NCI-H1930 (cell line): ENCODE measurements at regions not wholly inside any gene's neighbourhood (a gene's known extent, or its start where the extent isn't known, plus 50 kb on each side); places are given as distances from the start of the nearest gene placed in this dataset.

Source experiments
- DNase-seq, 2 experiments: peaks; one replicate each; lab custom pipeline; 2025; lab: John Stamatoyannopoulos, UW

DNA sequence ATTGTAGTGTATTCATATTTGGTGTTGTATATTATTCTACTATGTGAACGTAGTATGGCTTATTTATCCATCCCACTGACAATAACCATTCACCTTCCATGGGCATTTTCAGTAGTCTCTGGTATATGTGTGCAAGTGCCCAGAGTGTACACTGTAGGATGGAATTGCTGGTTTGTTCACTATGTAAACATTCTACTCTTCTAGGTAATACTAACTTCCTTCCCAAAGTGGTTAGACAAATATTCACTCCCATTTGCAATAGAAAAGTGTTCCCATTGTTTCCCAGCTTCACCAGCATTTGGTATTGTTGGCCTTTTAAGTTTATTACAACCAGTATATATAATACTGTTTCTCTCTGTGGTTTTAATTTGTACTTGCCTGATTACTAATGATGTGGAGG is 153.7 kb downstream of the C7orf25 start:
- DNase-seq = no peak

DNA sequence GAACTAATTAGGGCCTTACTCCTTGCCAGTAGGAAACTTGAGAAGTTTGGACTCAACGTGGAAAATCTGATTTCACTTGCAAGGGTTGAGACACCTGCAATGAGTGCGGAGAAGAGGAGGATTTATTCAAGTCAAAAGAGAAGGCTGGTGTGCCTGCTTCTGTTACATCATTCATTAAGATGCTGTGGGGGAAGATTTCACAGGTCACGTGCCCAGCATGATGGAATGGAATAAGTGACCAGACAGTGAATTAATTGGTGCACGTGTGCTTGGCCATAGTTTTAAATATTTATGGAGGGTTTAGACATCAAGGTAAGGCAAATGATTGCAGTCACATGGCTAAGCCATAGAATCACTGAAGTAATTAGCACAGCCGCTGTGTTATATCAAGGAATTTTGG is 155.0 kb downstream of the C7orf25 start:
- no peak for DNase-seq

DNA sequence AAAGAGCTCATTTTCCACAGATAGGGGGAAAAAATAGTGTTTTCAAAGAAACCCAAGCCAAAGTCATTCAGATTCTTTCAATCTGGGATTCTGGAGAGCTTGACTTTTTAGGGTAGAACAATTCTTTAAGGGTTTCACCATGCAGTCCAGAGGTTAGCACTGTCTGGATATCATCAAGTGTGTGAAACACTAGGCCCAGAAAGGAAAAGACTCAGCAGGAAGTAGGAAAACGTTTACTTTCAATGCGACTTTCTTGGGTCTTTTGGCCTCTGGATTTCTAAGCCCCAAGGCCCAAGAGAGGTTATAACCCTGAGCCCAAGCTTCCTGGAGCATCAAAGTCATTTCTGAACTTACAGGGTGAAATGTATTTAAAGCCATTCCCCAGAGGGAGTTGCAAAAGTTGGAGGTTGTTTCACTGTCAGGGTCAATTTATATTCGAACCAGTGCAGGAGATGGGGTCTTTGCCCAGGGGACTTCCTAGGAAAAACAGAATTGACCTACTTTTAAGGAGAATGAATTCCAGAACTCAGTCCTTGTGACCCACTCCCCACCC is 158.0 kb downstream of the C7orf25 start:
- DNase-seq = no peak

DNA sequence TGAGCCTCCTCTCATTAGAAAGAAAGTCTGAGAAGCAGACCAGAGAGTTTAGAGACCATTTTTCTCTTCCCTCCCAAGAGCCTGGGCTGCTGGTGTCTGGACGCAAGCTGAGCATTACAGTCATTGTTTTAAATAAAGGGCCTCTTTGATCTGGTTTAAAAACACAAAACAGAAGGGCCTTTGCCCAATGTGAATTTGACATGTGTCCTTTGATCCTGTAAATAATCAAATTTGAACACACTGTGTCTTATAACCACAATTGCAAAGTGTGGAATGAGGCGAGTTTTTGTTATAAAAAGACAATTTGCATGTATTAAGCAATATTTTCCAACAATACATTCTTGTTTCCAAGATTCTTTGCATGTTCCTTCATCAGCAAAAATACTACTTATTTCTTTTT is 158.5 kb downstream of the C7orf25 start:
- DNase-seq = no peak

DNA sequence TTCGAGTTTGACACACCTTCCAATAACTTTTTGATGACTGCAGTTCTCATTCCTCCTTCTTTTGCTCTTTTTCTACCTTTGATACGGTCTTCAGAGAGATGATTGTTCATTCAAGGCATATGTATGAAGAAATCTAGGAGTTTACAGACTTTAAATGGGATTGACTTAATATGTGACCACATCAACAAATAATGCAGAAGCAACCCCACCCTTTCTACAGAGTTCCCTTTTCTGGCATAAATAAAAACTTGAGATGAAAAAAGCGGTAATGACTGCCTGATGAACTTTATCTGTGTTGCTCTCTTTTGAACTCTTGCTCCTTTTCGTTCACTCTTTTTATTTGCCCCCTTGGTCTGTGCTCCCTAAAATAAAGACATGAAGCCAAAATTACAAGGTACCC is 161.7 kb downstream of the C7orf25 start:
- DNase-seq = no peak

DNA sequence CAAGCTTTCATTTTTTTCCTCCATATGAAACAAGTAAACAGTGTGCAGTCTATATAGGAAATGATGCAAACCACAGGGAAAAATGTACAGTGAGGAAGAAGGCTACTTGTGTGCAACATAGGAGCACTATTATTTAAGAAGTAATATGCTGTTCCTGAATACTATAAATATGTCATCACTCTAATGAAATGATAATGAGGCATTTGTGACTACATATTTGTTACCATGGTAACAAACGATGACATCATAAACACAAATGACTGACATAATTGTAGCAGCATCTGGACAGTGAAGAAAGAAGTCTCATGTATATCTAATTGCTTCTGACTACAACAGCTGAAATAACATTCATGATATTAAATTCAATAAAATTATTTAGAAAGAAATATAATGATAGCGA is 164.8 kb downstream of the C7orf25 start:
- DNase-seq = no peak

DNA sequence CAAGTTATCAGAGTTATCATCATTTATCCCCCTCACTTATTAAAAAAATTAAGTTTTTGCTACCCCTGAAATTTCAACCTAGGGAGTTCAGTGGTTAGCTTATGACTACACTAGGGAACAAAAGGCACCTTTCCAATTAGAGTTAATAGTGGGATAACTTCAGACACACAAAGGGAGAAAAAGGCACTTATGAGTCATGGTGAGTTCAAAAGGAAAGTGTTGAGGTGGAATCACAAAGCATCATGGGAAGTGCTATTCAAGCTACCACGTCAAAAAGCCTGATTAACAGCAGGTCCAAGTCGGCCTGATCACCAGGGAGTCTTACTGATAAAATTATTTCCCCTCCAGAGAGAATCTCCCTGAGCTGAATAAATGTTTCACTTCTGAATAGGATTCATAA is 165.7 kb downstream of the C7orf25 start:
- no peak for DNase-seq

DNA sequence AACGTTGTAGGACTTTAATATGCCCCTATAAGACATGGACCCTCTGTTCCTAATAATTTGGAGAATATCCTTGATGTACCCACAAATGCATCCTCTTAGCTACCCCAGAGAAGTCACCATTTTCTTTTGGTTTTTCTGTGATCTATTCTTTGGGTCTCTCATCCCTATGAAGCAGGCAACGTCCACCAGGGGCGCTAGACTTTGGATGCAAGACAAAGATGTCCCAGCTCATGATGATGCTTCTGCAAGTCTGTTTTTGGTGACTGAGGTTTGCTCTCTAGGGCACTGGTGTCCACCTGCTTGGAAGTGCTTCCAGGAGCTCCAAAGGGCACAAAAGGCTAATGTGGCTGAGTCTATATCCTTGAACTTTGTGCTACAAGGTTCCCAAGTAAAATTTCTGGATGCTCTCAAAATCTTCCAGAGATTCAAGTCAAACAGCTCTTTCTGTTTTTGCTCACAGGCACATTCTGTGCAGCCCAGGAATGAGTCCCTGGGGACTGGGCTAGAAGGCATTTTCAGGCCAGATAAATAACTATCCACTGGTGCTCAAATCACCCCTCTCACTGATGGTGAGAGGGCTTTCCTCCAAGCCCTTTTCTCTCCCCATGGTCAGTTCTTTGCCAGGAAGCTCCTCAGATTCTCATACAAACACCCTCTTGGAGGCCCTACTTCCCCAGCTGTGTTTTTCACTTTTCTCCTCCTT is 166.4 kb downstream of the C7orf25 start:
- DNase-seq = no peak

DNA sequence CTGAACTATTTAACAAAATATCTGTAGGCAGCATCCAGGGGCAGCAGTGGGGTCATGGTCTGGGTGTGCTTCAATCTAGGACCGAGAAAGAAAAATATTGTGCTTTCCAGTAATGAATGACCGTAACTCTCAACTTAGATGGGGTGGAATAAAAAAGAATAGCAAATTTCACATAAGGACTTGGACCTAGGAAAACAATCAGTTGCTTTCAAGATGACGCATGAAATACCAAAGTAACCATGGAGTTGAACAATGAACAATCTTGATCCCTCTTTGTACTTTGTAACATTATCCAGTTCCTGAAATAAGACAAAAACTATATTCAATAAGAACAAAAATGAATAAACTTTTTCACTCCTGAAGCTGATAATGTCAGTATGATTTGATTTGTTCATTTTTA is 167.1 kb downstream of the C7orf25 start:
- DNase-seq = no peak

DNA sequence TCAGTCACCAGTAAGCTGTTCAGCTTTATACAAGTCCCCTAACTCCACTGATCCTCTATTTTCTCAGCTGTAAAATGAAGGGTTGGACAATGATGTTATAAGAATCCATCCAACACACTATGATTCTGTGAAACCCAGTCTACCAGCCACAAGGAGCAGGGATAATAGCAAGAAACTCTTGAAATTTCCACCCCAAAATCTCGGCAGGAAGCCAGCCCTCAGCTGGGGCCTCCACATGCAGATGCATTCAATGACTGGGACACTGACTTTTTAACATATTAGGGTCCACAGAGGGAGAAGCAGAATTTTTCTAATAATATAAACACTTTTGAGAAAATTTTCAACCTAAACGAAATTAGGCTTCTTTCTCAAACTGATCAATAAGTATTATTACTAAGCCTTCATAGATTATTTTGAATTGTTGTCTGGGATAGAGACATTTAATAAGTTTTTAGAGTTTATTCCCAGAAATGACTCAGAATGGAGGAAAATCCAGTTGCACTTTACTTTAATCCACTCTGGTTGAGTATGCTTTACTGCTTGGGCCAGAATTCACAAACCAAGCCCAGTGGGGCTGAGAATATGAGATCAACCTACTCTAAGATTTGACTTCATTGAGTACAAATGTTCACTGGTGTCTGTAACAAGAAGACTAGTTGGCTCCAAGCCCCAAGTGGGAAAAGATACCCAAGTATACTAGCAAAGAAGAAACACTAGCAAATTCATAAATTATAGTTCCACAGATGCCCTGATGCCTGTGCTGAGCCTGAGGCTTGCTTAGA is 168.6 kb downstream of the C7orf25 start:
- no peak for DNase-seq

DNA sequence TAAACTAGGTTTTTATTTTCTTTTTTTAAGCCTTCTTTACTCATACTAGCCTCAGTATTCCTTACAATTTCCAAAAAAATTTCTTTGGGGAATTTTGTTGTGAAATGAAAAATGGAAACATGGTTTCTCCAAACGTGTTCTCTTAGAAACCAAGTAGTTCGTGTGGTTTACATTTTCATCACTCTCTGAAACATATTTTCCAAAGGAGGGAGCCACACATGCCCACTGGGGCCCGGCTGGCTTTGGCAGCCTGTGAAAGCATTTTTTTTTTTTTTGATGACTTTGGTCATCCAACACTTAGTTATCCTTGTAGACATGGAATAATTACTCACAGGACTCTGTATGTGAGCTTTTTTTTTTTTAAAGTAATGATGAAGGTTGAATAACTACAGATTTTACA is 169.6 kb downstream of the C7orf25 start:
- no peak for DNase-seq

DNA sequence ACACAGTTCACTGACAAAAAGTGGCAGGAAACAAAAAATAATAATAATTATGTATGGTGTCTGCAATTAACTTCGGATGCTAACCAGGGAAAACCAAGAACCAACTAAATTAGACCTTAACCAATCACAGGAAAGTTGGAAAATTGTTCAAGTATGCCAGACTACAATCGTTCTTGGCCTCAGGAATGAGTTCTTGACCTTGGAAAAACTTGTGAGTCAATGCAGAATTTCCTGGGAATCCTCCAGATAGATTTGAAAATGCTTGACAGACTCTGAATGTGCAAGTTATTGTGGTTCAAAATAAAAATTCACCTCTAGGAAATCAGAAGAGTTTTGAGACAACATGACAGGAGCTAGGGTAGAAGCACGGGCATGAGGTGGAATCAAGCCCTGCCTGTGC is 171.5 kb downstream of the C7orf25 start:
- no peak for DNase-seq

DNA sequence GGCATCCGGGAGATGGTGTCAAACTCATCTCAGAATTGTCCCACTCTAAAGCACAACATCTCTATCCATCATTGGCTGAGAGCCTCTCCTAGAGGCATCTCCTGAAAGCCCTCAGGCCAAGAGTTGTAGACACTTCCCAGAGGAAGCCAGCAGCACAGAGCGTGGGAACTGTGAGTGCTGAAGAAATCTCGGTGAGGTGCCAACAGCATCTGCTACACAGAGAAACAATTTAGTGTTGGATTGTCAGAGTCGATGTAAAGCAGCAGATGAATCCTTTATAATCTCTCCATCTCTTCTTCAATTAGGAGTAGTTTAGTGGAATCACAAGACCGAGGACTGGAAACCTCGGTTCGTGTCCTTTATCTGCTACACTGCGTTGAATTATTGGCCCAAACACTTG is 172.2 kb downstream of the C7orf25 start:
- DNase-seq = no peak

DNA sequence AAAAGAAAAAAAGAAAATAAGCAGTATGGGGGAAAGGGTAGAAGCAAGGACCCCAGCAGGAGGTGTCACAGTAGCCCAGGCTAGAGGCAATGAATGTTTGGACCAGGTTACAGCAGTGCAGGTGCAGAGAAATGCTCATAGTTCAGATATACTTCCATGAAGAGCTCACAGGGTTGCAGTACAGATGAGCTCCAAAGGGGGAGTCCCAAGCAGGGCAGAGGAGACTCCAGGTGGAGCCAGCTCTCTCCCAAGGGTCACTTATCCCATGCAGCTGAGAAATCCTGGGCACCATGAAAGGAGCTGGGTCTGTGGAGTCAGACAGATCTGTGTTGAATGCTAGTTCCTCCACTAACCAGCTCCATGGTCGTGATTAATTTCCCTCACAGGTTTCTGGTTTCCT is 174.9 kb downstream of the C7orf25 start:
- DNase-seq = no peak

DNA sequence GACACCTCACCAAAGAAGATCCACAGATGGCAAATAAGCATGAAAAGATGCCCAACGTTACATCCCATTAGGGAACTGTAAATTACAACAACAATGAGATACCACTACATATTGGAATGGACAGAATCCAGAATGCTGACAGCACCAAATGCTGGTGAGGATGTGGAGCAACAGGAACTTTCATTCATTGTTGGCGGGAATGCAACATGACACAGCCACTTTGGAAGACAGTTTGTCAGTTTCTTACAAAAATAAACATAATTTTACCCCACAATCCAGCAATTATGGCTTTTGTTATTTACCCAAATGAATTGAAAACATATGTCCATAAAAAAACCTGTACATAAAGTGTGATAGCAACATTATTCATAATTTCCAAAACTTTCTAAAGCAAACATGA is 176.8 kb downstream of the C7orf25 start:
- DNase-seq = no peak

DNA sequence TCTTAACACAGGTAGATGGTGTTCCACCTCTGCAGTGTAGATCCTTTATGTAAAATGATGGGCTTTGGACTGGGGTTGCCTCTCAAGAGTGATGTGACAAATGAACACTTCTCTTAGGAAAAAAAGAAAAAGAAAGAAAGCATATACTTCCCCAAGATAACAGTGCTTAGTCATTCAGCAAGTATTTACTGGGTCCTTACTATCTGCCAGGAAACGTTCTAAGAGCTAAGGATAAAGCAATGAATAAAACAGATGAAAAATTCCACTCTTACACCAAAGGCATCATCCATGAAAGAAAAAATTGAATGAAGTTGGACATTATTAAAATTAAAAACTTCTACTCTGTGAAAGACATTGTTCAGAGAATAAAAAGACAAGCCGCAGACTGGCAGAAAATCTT is 177.3 kb downstream of the C7orf25 start:
- DNase-seq = no peak

DNA sequence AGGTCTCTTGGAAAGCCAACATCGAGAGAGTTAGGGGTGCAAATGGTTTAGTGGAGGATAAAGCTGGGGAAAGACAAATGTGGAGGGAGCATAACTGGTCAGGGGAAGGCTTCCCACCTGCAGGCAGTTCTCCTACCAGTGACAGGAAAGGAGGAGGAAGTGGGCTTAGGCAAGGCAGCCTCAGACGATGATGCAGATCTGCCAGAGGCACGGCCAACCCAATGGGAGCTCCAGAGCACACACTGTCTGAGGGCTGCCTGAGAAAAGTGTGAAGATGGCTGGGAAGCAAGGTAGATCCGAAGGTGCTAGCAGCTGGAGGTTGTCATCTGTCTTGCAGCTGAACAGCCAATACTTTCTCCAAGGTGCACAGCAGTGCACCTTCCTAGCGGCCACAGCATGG is 178.8 kb downstream of the C7orf25 start:
- DNase-seq = no peak

DNA sequence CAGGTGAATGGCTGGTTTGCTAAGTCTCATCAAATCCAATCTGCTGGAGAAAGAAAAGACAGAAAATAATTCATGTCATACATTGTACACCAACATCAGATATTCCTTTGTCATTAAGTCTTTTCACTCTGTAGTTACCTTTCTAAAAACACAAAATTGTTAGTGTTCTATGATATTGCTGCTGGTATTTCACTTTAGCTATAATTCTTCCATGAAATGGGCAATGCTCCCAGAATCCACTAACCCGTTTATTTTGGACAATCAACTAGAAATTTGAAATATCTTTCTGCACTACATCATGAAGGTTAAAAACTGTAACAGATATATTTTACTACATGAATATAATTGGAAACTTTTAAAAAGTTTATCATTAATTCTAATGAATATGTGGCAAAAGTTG is 181.3 kb downstream of the C7orf25 start:
- DNase-seq = no peak

DNA sequence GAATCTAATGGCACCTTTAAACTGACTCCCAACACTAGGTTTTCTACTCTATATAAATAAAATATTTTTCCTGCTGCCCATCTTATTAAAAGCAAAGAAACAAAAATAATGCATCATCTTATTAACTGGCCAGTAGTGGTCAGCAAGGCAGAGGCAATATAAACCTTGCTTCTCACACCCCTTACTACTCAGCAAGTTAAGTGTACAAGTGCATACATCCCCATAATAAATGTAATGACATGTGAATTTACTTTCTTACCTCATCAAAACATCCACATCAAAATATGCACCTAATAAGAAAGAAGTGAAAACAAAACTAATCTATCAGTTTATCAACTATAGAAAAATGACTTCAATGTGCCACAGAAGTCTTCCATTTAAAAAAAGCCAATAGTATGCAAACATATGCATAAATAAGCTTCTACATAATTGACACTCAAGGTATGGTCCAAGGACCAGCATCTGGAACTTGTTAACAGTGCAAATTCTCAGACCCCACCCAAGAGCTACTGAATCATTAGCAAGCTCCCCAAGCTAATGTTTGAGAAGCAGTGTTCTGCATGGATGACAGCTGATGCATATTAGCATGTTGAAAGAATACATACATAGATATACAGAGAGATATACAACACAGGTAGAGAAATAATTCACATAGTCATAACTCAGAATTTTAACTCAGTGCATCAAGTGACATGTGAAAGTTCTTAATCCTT is 182.7 kb downstream of the C7orf25 start:
- DNase-seq = no peak

DNA sequence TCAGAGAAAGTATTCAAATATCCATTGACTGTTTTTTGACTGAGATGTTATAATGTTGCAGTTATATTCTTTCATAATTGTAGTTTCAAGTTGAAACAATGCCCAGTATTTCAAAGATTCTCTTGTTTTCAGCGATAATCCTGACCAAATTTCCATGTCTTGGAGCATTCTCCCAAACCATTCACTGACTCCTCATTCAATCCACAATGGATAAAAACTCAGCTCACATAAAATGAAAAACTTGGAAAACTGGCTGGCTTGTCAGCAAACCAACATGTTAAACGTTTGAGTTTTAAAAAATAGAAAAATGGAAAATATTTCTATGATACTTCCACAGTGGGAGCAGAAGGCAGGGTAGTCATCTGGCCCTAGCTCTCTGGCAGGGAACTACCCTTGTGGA is 184.4 kb downstream of the C7orf25 start:
- DNase-seq = no peak

DNA sequence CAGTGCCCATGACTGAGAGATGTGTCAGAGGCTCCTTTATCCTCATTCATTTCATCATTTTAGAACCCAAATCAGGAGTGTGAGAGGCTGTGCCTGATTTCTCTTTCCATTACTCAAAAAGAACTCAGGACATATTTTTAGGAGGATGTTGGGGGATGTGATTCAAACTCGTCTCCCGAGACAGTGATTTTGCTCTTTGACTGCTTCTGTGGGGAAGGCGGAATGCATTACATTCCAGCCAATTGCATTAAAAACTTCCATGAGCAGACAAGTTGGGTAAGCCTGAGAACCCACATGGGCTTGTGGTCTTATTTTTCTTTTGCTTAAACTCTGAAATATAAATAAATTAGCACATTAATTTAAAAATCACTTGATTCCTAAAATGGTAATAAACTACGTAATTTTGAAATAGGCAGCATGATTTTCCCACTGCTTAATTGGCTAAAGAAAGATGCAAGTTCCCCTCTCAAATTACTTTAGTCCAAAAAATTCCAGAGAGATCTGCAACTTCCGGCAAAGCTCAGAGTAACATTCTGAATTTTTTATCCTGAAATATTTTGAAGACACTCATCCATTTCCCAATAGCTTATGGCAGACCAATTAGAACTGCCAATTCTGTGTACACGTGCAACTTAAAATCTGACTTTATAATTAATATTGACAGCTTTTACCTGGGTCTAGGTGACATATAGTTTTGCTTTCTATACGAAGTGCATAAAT is 185.6 kb downstream of the C7orf25 start:
- DNase-seq = no peak

DNA sequence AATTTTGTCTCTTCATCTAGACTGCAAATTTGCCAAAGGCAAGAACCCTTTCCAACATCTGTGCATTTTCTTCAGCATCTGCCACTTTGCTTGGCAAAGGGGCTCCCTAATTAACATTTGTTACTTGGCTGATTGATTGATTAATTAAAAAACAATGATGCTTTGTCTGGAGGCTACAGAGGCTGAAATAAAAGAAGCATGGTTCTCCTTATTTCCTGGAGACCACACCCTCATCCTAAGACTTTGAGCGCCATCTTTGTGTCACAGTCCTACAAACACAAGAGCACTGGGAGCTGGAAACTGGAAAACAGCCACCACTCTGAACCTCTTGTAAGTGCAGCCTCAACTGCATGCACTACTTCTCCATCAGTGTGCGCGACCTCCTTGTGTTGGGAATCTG is 189.2 kb downstream of the C7orf25 start:
- no peak for DNase-seq
